ENCODE measurements at regions not wholly inside any gene's neighbourhood (a gene's known extent, or its start where the extent isn't known, plus 50 kb on each side); places are given as distances from the start of the nearest gene placed in this dataset.

DNA sequence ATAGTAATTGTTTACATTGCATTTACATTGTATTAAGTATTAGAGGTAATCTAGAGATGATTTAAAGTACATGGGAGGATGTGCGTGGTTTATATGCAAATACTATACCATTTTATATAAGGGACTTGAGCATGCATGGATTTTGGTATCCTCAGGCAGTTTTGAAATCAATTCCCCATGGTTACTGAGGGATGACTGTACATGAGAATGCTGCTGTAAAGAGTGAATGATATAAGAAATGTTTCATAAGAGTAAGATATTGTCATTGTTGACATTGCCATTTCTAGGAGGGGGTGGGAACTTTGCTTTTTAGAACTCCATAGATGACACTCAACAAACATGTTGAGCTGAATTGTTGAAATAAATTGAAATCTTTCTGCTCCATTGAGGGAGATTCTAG lies 185.0 kb downstream of the SEMA6A start:
- no peak for ATAC-seq
- no peak for DNase-seq
- intact Hi-C loops (cut with DNase I): no loop called here

DNA sequence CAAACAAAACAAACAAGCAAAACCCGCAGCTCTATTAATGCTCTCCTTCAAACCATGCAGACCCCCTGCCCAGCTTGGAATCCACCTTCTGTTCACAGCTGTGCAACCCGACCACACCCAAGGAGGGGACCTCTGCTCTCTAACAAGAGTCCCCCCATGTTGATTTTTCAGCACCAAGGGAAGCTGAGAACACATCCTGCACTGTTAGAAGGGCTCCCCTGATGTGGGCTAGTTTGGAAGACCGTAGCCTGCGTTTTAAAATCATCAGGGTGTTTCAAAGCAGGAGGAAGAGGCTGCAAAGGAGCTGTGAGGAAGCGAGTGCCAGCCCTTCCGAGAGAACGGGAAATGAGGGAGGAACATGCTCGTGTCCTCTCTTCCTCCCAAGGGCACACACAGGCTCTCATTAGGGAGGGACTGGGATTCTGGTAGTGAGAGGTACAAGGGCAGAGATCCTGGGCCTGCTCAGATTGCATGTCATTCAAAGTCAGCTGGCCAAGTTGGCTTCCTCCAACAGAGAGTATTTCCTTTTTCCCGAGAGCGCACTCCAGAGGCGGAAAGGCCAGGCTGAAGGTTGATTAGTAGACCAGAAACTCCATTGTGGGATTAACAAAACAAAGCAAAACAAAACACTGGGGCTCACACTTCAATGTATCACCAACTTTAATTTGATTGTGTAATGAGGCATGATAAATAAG lies 185.9 kb downstream of the SEMA6A start:
- peak; percentile 45 for DNase-seq
- intact Hi-C loops (cut with DNase I): no loop called here
- peak; percentile 70 to 87 for ATAC-seq

DNA sequence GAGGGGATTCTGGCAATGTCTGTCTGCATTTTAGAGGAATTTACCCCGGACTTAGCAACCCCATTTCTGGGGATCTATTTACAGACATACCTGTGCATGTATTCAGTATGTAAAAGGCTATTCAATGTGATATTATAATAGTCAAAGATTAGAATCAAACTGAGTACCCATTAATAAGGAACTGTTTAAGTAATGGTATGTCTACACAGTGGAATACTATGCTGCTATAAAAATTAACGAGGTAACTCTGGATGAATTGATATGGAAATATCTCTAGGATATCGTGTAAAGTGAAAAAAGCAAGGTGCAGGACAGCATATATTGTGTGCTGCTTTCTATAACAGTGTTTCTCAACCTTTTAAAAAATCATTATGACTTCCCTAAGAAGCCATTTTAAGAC lies 186.9 kb downstream of the SEMA6A start:
- ATAC-seq (no peak), DNase-seq (no peak)
- intact Hi-C loops (cut with DNase I): no loop called here

GRCh38 chr5:116386633-116387032 lies 188.0 kb downstream of the SEMA6A start:
- intact Hi-C loops (cut with DNase I): no loop called here
- ATAC-seq: no peak
- no peak for DNase-seq

- intact Hi-C loops (cut with DNase I): no loop called here
- DNase-seq (no peak), ATAC-seq (peak in 1 of 2 donors; percentile 20)
Observed at GRCh38 chr5:116382874-116383266, 191.8 kb downstream of the SEMA6A start.

DNA sequence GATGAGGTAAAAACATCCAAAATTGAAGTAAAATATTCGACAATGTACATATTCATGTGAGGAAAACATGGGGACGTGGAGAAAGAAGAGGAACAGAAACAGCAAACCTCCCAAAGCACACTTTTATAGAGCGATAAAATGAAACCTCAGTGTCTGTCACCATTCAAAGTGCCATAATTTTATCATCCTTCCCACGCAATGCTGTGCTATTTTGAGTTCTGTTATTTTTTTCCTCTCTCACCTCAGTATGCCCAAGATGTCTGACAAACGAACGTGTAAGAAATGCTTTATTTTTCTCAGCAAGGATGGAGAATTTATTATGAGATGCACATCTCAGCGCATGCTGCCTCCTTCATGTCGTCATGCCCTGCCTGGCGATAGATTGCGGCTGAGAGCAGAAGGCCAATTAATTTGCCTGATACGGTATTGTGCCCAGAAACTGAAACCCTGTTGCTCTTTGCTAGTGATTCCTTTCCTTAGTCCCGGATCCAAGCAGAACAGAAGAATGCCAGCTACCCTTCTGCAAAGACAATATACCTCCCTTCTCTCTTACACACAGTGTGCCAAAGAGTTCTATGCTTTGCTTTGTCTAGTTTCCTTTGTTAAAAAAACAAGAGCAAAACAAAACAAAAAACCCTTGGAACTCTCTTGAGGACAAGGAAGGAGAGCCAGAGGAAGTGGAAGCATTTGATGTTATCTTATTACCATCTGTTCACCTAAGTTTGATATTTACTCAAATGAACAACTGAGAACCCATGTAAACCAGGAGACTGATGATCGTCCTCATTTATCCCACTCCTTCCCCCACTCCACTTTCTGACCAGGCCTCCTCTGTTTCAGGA lies 192.4 kb downstream of the SEMA6A start:
- intact Hi-C loops (cut with DNase I): no loop called here
- ATAC-seq: peak in 1 of 2 donors; percentile 18

DNA sequence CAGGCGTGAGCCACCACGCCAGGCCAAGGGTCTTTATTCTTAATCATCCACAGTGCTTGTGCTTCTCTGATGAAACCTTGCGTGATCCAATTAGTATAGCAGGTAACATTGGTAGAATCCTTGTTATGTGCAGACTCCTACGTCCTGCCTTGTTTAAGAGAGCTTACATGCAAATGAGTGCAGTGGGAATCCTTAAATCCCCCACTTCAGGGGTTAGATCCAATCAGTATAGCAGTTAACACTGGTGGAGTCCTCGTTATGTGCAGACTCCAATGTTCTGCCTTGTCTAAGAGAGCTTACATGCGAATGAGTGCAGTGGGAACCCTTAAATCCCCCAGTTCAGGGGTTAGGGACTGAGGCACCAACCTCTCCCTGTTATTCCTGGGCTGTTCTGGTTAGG lies 193.4 kb downstream of the SEMA6A start:
- DNase-seq (no peak), ATAC-seq (no peak)
- intact Hi-C loops (cut with DNase I): no loop called here

More for the DNA sequence above, 192.4 kb downstream of the SEMA6A start:
- DNase-seq: no peak

- intact Hi-C loops (cut with DNase I): no loop called here
- DNase-seq: no peak
Observed at GRCh38 chr5:116380621-116381020, 194.0 kb downstream of the SEMA6A start.

GRCh38 chr5:116379306-116379705 lies 195.3 kb downstream of the SEMA6A start:
- ATAC-seq (no peak), DNase-seq (no peak)
- intact Hi-C loops (cut with DNase I): no loop called here

More at GRCh38 chr5:116380621-116381020, 194.0 kb downstream of the SEMA6A start:
- ATAC-seq: no peak

DNA sequence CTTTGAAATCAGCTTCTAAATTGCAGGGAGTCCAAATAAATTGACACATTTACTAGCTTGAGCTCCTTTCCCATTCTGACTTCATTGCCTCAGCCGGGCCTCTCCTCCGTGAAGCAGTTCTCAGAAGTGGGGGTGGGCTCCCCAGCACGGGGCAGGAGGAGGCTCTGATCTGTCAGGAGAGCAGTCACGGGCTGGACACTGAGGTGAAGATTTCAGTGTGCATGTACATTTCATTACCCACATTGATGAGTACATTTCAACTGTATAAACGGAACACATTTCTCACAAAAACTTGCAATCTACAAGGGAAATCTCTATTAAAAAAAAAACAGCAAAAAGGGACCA lies 195.9 kb downstream of the SEMA6A start:
- DNase-seq (no peak), ATAC-seq (no peak)
- intact Hi-C loops (cut with DNase I): no loop called here

GRCh38 chr5:116378007-116378776 lies 196.4 kb downstream of the SEMA6A start:
- DNase-seq: no peak
- intact Hi-C loops (cut with DNase I): no loop called here
- peak in 1 of 2 donors; percentile 38 for ATAC-seq

GRCh38 chr5:116377276-116378006 lies 197.2 kb downstream of the SEMA6A start:
- intact Hi-C loops (cut with DNase I): no loop called here
- DNase-seq (no peak), ATAC-seq (no peak)

DNA sequence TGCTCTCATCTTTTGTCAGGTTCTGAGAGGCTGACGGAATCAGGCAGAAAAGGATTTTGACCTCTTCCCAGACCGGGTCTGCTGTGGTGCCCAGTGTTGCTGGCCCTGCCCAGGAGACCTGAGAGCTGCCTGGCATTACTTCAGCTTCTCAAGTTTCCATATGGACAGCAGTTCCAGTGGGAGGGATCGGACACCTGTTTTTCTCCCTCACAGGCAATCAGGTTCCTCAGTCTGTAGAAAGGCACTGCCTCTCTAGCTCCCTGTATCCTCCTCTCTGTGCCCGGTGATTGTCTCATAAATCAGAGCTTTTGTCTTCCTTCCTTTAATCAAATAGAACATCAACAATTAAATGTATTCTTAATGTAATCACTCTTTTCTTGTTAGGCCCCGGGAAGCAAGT lies 198.7 kb downstream of the SEMA6A start:
- intact Hi-C loops (cut with DNase I): no loop called here
- no peak for DNase-seq
- ATAC-seq: no peak

- DNase-seq (no peak), ATAC-seq (no peak)
- intact Hi-C loops (cut with DNase I): no loop called here
Observed at GRCh38 chr5:116374434-116374852, 200.2 kb downstream of the SEMA6A start.

DNA sequence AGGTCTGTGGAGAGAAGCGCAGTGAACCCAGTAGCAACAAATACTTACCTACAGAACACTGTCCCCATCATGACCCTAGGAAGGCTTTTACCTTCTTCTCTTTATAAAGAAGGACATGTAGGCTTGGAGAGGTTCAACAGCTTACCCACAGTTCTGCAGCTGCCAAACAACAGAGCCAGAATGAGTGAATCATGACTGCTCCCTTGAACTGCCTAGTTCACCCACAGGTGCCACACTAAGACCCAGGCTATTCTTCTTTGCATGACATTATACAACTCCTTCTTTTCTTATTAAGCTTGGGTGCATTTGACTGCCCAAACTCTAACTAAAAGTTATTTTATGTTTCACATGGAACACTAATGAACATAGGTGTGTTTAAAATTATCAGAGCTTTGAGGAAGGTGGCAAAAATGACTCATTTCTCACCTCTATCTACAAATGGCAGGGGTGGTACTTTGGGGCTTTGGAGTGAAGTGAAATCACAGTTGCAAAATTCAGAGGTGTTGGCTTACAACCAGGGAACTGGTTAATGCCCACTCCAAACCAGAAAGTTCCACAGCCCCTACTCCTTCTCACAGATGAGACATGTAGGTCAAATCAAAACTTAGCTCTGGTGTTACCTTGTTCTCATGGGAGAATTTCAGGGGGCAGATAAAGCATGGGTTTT lies 201.6 kb downstream of the SEMA6A start:
- DNase-seq (no peak), ATAC-seq (no peak)
- intact Hi-C loops (cut with DNase I): no loop called here

DNA sequence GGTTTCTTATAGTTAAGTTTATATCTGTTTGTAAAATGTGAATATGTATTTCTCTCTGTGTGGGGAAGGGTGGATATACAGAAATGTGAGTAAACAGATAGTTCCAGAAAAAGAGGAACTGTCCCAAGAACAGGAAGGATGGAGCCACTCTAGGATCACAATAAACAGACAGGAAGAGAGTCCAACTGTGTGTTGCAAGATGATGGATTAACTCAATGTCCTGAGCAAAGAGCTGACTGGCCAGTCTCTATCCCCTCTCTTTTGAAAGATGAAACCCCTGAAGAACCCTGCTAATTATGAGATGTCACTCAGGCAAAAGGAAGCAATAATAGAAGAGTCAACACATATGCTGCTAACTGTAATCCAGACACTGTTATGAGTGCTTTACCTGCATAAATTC lies 202.7 kb downstream of the SEMA6A start:
- intact Hi-C loops (cut with DNase I): no loop called here
- DNase-seq (no peak), ATAC-seq (peak in 1 of 2 donors; percentile 65)

GRCh38 chr5:116371431-116371830 lies 203.2 kb downstream of the SEMA6A start:
- intact Hi-C loops (cut with DNase I): no loop called here
- DNase-seq: no peak
- no peak for ATAC-seq

DNA sequence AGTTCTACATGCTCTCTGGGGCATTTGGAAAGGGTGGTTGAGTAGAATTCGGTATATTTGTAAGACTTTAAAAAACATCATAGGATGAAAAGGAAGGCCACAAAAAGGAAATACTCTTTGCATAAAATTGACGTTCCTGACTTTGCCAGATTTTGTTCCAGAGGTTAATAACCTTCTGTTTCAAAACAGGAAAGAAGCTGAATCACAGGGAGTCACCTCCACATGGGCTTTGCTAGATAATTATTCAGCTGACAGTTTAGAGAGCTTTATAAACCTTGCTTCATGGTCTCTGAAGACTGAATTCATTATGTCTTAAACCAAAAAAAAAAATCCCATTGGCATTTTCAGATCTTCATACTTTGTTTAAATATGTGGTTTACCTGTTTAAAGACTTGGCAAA lies 203.7 kb downstream of the SEMA6A start:
- no peak for DNase-seq
- intact Hi-C loops (cut with DNase I): no loop called here
- ATAC-seq: peak in 1 of 2 donors; percentile 47

DNA sequence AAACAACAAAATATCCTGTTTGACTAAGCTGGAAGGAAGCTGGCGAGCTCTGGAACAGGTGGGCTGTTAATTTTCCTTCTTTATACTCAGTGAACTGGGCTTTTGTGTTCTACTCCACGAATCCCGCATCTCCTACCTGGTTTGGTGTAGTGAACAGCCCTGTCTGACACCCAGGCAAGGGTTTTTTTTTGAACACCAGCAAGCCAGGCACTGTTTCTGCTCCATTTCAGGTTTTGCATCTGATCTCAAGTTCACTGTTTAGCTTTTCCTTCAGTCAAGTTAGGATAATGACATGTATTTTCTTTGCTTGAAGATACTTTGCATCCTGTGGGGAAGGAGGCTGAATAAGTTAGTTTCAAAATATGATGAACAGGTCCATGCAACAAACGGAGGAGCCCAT lies 204.5 kb downstream of the SEMA6A start:
- ATAC-seq (no peak), DNase-seq (no peak)
- intact Hi-C loops (cut with DNase I): no loop called here

Measured in left cardiac atrium (tissue), 4 donors.